NCI-H1436 treated with DMSO at 0.1 percent for 48 hours (cell line): ENCODE measurements at regions not wholly inside any gene's neighbourhood (a gene's known extent, or its start where the extent isn't known, plus 50 kb on each side); places are given as distances from the start of the nearest gene placed in this dataset.
A peak's percentile ranks its signal among the peaks of the same experiment; 100 is the strongest.

Experiments
- DNase-seq: peaks from one replicate; lab custom pipeline; 2025; lab: John Stamatoyannopoulos, UW

DNA sequence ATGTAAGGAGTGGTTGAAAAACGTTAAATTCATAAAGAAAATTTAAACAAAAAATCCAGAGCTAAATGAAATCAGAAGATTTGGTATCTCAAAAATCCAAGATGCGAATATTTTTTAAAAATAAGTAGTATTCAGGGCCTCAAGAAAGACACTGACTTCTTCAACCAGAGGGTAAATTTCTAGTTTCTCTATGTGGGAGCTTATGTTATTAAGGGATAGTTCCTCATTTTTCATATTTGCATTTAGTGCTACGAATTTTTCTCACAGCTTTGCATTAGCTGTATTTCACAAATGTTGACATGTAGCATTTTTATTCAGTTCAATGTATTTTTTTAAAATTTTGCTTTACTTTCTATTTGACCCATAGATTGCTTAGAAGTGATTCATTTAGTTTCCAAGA lies 454.7 kb downstream of the CBLN2 start:
- DNase-seq, result no peak

DNA sequence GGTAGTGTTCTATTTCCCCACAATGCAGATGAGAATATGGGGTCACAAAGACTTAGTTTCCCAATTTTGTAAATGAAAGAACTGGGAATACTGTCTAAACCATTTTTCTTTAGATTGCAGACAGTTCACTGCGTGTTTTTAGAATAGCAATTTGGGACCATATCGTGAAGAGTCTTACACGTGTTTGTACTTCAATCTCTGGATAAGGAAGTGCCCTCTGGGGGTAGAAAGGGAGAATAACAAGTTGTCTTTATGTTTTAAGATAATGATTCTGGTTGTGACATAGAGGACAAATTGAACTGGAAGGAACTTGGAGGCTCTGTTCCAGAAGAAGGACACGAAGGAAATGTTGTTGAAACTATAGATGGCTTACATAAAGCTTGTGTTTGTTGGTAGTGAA lies 457.7 kb downstream of the CBLN2 start:
- no peak for DNase-seq

DNA sequence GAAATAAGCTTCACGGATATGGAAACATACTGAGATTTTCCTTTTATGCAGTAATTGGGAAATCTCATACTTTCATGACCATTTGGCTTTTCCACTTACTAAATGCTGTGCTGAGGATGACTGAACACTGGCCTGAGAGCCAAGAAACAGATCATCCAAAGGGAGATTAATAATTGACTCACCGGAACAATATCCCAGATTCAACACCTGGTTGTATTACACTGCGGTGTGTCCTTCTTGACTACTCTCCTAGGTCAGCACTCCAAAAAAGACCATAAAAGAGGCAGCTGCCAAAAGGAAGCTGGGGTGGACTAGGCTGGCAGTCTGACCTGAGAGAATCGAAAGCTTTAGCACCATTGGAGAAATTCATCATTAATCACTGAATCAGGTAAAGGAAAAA lies 469.1 kb downstream of the CBLN2 start:
- no peak for DNase-seq

DNA sequence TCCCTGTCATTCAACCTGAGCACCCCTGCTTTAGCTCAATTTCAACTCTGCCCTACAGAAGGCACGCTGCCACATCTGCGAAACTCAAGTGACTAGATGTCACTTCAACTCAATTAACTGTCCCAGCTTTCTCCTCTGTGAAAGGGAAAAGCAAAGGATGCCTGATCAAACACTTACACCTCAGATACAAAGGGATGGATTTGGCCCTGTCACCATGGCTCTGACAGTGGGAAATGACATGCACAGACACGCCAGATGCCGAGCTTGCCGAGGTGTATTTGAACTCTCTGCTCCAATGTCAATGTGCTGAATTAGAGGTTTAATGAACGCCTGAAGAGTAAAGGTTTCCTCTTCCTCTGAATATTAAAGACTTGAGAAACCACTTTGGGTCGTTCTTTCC lies 481.1 kb downstream of the CBLN2 start:
- DNase-seq, result peak; percentile 42

- DNase-seq, result no peak
Measured at GRCh38 chr18:72058851-72059250, 485.3 kb downstream of the CBLN2 start.

- DNase-seq, result peak; percentile 77
Measured at GRCh38 chr18:72056171-72056570, 488.0 kb downstream of the CBLN2 start.

DNA sequence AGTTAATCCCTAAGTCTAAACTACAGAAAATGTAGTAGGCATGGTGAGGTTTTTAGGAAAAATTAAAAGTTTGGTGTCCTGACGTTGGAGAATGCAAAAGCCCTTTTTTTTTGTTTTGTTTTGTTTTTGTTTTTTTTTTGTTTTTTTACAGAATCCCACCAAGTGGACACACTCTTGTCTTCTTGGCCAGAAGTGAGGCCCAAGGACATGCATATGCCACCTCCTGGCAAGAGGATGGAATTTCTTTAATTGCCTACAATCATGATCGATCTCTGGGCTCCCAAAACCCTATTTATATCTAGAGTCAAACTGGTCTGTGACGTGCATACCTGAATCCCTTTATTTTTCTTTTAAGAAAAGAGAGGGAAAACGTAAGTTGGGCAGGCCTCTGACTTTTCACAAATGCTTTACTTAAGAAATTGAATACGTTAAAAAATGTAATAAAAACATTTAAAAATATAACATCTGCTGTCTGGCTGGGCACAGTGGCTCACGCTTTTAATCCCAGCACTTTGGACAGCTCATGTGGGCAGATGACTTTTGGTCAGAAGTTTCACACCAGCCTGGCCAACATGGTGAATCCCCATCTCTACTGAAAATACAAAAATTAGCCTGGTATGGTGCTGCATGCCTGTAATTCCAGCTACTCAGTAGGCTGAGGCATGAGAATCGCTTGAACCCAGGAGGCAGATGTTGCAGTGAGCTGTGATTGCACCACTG lies 502.7 kb downstream of the CBLN2 start:
- DNase-seq, result no peak

- DNase-seq, result no peak
Measured at GRCh38 chr18:72013427-72013850, 530.7 kb downstream of the CBLN2 start.

DNA sequence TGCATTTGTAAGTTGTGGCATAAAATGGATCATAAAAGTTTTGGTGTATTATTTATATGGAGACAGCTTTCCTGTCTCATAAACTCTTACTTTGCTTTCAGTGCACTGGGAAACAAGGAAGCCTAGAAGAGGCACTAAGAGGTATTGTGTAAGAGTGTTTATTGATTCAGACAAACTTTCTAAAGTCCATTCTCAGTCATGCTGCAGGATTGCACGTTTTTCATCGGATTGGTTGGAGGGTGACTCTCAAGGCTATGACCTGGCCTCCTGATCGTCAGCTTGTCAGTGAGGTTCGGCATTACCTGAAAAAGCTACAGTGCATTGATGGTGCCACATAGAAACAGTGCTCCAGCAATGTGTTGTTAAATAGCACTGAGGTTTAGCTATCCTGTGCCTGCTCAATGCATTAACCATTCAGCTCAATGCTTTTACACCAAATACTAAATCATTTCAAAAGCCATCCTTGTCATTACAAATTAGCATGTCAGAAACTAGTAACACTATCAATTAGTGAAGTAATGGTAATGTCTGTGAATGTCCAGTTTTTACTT lies 545.5 kb downstream of the CBLN2 start:
- no peak for DNase-seq

GRCh38 chr18:71995904-71996465 lies 548.2 kb downstream of the CBLN2 start:
- no peak for DNase-seq

DNA sequence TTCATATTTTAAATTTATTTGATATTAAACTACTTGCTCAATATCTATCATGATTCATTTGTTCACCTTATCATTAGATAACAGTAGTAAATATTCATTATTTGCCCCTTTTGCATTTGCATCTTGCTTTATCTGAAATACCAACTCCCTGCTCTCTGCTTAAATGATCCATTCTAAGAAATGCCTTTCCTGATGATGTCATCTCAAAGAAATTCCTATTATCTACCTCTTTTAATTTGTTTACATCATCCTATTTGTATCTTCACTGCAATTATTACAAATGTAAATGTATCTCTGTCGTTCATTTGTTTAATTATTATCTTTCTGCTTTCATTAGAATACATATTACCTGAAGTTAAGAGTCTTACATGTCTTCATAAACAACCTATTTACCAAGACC lies 549.9 kb downstream of the CBLN2 start:
- no peak for DNase-seq

DNA sequence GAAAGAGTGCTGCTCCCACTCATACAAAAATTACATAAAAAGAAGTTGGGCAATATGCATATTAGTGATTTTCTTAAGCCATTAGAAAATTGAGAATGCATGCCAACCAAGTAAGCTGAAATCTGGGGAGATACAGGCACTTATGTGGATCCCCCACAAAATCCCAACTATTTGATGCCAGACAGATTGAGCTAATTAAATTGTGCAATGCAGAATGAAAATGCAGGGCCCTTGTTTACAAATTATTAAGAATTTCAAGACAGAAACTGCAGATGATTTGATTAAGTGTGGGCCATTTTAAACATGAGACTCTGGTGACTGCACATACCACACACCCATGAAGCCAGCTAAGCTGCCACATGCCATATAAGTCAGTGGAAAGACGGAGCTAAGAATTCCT lies 554.5 kb downstream of the CBLN2 start:
- no peak for DNase-seq

DNA sequence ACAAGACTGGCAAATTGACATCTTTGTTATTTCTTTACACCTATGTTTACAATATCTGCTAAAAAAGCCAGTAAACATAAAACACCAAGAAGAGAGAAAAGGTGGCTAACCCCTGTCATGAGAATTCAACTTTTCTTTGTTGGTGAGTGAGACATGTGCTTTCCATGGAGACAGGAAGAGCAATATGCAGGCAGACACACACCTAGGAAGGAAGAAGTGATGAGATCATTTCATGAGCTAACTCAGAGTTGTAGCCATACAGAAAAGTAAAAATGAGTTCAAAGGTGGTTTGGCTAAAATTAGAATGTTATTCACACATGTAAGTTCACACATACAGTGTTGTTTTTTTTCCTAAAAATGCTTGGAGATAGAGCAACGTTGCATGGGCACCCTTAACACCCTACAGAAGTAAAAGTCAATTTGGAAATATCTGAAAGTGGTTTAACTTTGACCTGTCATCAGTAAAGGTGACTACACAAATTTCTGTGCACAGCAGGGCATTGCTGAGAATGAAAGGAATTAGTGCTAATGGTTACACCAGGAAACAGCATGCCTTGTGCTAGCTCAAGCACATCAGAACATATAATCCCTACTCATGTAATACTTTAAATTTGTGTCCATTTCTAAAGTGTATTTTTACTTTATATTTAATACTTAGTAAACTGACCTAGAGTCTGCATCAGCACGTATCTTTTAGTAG lies 557.6 kb downstream of the CBLN2 start:
- no peak for DNase-seq

- no peak for DNase-seq
Measured at GRCh38 chr18:71976744-71977143, 567.4 kb downstream of the CBLN2 start.

GRCh38 chr18:71966791-71967190 lies 577.4 kb downstream of the CBLN2 start:
- no peak for DNase-seq

GRCh38 chr18:71958605-71959004 lies 585.5 kb downstream of the CBLN2 start:
- no peak for DNase-seq

DNA sequence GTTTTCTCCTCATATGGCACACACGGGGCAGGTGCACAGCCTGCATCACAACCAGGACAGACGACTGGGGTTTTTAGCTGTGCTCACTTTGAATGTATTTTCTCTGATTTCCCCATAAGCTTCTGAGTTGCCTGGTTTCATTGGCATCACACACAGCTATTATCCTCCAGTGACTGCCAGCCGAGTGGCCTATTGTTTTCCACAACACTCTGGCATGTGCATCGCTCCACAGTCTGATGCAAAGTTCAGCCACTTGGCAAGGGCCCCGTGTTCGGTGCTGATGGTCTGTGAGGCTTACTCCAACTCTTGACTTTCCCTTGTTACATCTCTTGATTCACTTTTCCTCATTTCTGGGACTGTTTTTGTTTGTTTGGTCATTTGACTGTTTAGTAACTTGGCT lies 593.1 kb downstream of the CBLN2 start:
- no peak for DNase-seq

GRCh38 chr18:71942433-71942832 lies 601.7 kb downstream of the CBLN2 start:
- no peak for DNase-seq

DNA sequence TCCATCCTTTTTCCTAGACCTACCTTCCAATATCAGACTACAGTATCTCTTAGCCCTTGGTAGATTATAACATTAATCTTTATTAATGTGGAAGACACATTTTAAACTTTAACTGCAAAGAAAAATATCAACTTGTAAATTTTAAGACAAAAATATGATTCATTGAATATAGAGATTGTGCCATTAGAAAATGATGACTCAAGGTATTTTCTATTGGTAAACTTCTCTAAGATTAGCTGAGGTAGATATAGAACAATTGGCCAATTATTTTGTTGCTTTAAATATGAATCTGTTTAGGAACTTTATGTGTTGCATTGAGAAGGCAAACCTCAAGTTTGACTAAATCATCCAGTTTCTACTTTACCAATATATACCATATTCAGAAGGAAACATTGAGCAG lies 604.7 kb downstream of the CBLN2 start:
- DNase-seq, result no peak

- no peak for DNase-seq
Measured at GRCh38 chr18:71936744-71937143, 607.4 kb downstream of the CBLN2 start.

DNA sequence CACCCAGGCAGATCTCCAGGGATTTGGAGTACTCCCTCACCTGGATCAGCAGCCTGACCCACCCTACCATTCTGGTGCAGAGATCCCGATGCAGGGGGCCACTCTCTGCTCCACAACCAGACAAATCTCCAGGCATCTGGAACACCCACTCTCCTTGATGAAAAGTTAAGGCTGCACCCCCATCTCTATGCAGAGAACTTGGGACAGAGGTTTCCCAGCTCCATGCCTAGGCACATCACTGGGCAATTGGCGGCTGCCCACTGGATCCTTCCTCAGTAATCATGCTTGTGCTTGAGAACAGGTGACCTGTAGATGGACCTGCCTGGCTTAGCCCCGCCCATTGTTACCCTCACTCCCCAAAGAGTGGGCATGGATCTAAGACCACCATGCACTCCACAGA lies 624.9 kb downstream of the CBLN2 start:
- DNase-seq, result no peak

GRCh38 chr18:71913641-71914040 lies 630.5 kb downstream of the CBLN2 start:
- no peak for DNase-seq

DNA sequence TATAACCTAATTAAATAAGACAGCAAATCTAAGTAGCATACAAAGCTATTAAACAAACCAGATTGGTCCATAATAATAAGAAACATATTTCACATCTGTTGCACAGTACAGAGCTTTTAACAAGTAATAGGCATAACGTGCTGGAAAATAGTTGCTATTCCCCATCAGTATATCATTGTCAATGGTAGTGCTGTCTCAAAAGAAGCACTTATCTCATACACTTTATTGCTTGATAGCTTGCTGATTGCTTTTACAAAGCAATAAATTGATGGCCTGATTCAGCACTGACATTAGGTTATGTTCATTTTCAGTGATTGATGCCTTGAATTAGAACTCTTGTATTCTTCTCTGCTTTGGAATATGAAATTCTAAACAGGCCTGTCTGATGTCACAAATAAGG lies 641.7 kb downstream of the CBLN2 start:
- DNase-seq, result peak; percentile 99
